ENCODE measurements at regions not wholly inside any gene's neighbourhood (a gene's known extent, or its start where the extent isn't known, plus 50 kb on each side); places are given as distances from the start of the nearest gene placed in this dataset.

- DNase-seq (ENCODE audit: low read depth, low spot score), result no peak
- no peak overlapping the region for H2AFZ ChIP-seq (ENCODE audit: low read depth, low read length, poor library complexity, severe bottlenecking)
Observed at GRCh38 chr22:44405661-44406060, 92.4 kb downstream of the RTL6 start.

More at GRCh38 chr22:44405661-44406060, 92.4 kb downstream of the RTL6 start:
- no peak for TF ChIP-seq JUND (IDR thresholded peaks at IDR 0.05)
- no peak for TF ChIP-seq CTCF (IDR thresholded peaks at IDR 0.05 in 2 of 3, conservative IDR thresholded peaks at IDR 0.05 in 1 of 3; ENCODE audit: borderline replicate concordance in 1 of 3, insufficient read depth in 1 of 3, low read depth in 2 of 3, low read length in 2 of 3)
- no peak for TF ChIP-seq FOSL1 (IDR thresholded peaks at IDR 0.05; ENCODE audit: low read depth)
- no peak for TF ChIP-seq CEBPB (IDR thresholded peaks at IDR 0.05; ENCODE audit: low read depth)
- no peak for TF ChIP-seq SIN3A (IDR thresholded peaks at IDR 0.05; ENCODE audit: low read depth)
- TF ChIP-seq ELF1 (IDR thresholded peaks at IDR 0.05; ENCODE audit: borderline replicate concordance, low read depth), result no peak
- no peak for TF ChIP-seq ATF3 (IDR thresholded peaks at IDR 0.05)
- no peak for TF ChIP-seq SRF (IDR thresholded peaks at IDR 0.05; ENCODE audit: low read depth)
- TF ChIP-seq ZFX (IDR thresholded peaks at IDR 0.05), result no peak
- TF ChIP-seq TCF7L2 (IDR thresholded peaks at IDR 0.05; ENCODE audit: borderline replicate concordance, extremely low read depth, insufficient read depth, insufficient read length), result no peak
- no peak for TF ChIP-seq ZNF274 (IDR thresholded peaks at IDR 0.05; ENCODE audit: low read depth, low read length)
- no peak for TF ChIP-seq EZH2 (IDR thresholded peaks at IDR 0.05)
- TF ChIP-seq POLR2AphosphoS5 (IDR thresholded peaks at IDR 0.05; ENCODE audit: low read depth, low read length), result no peak
- TF ChIP-seq EGR1 (IDR thresholded peaks at IDR 0.05; ENCODE audit: low read depth), result no peak
- TF ChIP-seq ZBTB33 (IDR thresholded peaks at IDR 0.05; ENCODE audit: extremely low read depth, insufficient replicate concordance, low read length), result no peak
- TF ChIP-seq YY1 (IDR thresholded peaks at IDR 0.05; ENCODE audit: extremely low read depth, insufficient replicate concordance, low read depth, low read length), result no peak
- BruUV-seq (replicated peaks), result no TSS peak
- POLR2A ChIA-PET, result no interaction called here
- intact Hi-C loops (cut with micrococcal nuclease), result no loop called here
- Histone ChIP-seq H3K79me2 (ENCODE audit: insufficient read depth, low read length) (no peaks in the 10 kb centered on the region), H3K9me2 (ENCODE audit: insufficient read depth) (no peaks in the 10 kb centered on the region), H4K20me1 (ENCODE audit: insufficient read depth) (no peaks in the 10 kb centered on the region), H3K4me2 (ENCODE audit: low read length) (no peak overlapping the region), H3K4me3 (replicated peaks in 1 of 2; ENCODE audit: low read depth in 1 of 2, low read length in 2 of 2) (no peak overlapping the region), H3K9me3 (ENCODE audit: control insufficient read depth in 1 of 2, insufficient read depth in 1 of 2, low read depth in 1 of 2, low read length in 2 of 2) (no peaks in the 10 kb centered on the region), H3K4me1 (ENCODE audit: control insufficient read depth in 1 of 2, insufficient read depth in 2 of 2, low read length in 2 of 2) (no peaks in the 10 kb centered on the region), H3K27ac (ENCODE audit: low read depth, low read length) (no peak overlapping the region), H3K36me3 (ENCODE audit: control insufficient read depth in 1 of 2, insufficient read depth in 2 of 2, low read length in 2 of 2) (no peaks in the 10 kb centered on the region), H3K9ac (ENCODE audit: low read length) (no peak overlapping the region), H3K27me3 (ENCODE audit: insufficient read depth, low read length) (no peaks in the 10 kb centered on the region)
- CTCF ChIA-PET, result no interaction called here
- RAD21 ChIA-PET (ENCODE audit: low non-redundant PET in 1 of 2, low total read pairs in 2 of 2, uncharacterized antibody in 2 of 2, unreplicated experiment in 2 of 2), result no interaction called here
- no peak for ATAC-seq

Data from HCT116 (cell line).